ENCODE measurements at regions not wholly inside any gene's neighbourhood (a gene's known extent, or its start where the extent isn't known, plus 50 kb on each side); places are given as distances from the start of the nearest gene placed in this dataset.

- H3K4me3 ChIP-seq: no peak overlapping the region
- no peaks in the 10 kb centered on the region for H3K4me1 ChIP-seq (ENCODE audit: insufficient read depth)
- H3K36me3 ChIP-seq (ENCODE audit: insufficient read depth): no peaks in the 10 kb centered on the region
- no peak overlapping the region for H3K4me3 Mint-ChIP-seq
- TF ChIP-seq ETS1 (IDR thresholded peaks at IDR 0.05) (no peak), ZNF331 (CRISPR knock-in tag; IDR thresholded peaks at IDR 0.05; ENCODE audit: low read depth) (no peak), ZNF114 (CRISPR knock-in tag; IDR thresholded peaks at IDR 0.05) (no peak), CREB1 (CRISPR knock-in tag; IDR thresholded peaks at IDR 0.05; ENCODE audit: low read depth) (no peak), ZNF462 (CRISPR knock-in tag; IDR thresholded peaks at IDR 0.05) (no peak), NANOG (IDR thresholded peaks at IDR 0.05; ENCODE audit: borderline replicate concordance) (no peak), REST (IDR thresholded peaks at IDR 0.05; ENCODE audit: unreplicated experiment) (no peak), JUNB (IDR thresholded peaks at IDR 0.05; ENCODE audit: unreplicated experiment) (no peak), STAT1 (IDR thresholded peaks at IDR 0.05; ENCODE audit: unreplicated experiment) (no peak), EZH2phosphoT487 (IDR thresholded peaks at IDR 0.05; ENCODE audit: unreplicated experiment) (no peak), CTCF (conservative IDR thresholded peaks at IDR 0.05; ENCODE audit: low read depth in 2 of 2) (no peak), EZH2 (IDR thresholded peaks at IDR 0.05; ENCODE audit: low read depth, unreplicated experiment) (no peak), POLR2AphosphoS5 (IDR thresholded peaks at IDR 0.05; ENCODE audit: low read depth) (no peak)
- no peaks in the 10 kb centered on the region for H4K20me1 ChIP-seq (replicated peaks; ENCODE audit: insufficient read depth)
- H3K27ac Mint-ChIP-seq: no peak overlapping the region
- peaks cover 2% of the 10 kb centered on the region; the same call in 1 of the 3 replicates for H3K4me1 Mint-ChIP-seq
- no peaks in the 10 kb centered on the region for H3K27me3 ChIP-seq (ENCODE audit: insufficient read depth)
- peaks cover 3% of the 10 kb centered on the region; the same call in 1 of the 2 replicates for H3K9me2 ChIP-seq (ENCODE audit: insufficient read depth)
- DNase-seq (ENCODE audit: low spot score) (no peak), ATAC-seq (no peak)
- peaks cover 1% of the 10 kb centered on the region for H3K27me3 Mint-ChIP-seq (ENCODE audit: insufficient read depth, low read depth, poor library complexity)
- H3K9me3 Mint-ChIP-seq: peaks cover 10% of the 10 kb centered on the region; the same call in 2 of the 3 replicates
- H3K27ac ChIP-seq (ENCODE audit: low read depth): no peak overlapping the region
- H3F3A ChIP-seq (replicated peaks; ENCODE audit: low read depth): no peaks in the 10 kb centered on the region
- H3K79me2 ChIP-seq (replicated peaks; ENCODE audit: insufficient read depth): no peaks in the 10 kb centered on the region
- no peak overlapping the region for H3K4me2 ChIP-seq
- no peak overlapping the region for H2AFZ ChIP-seq
- H3K36me3 Mint-ChIP-seq (ENCODE audit: low read depth): peaks cover 9% of the 10 kb centered on the region; the same call in 1 of the 3 replicates
These were observed 266.8 kb downstream of the INHBA start for GRCh38 chr7:41436139-41436538.

All from GM23338 (cell line).